ENCODE measurements at regions not wholly inside any gene's neighbourhood (a gene's known extent, or its start where the extent isn't known, plus 50 kb on each side); places are given as distances from the start of the nearest gene placed in this dataset.
"Not testable (repeated sequence)": the region's sequence is repeated elsewhere in the genome, so short reads cannot be mapped to it uniquely, and the experiment has no call there.

DNA sequence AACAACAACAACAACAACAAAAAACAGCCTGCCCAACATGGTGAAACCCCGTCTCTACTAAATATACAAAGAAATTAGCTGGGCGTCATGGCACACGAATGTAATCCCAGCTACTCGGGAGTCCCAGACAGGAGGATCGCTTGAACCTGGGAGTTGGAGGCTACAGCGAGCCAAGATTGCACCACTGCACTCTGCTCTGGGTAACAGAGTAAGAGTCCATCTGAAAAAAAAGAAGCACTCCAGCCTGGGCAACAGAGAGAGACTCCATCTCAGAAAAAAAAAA is 344.1 kb upstream of the PLGLB2 start:
- TF ChIP-seq, protein P1, sequence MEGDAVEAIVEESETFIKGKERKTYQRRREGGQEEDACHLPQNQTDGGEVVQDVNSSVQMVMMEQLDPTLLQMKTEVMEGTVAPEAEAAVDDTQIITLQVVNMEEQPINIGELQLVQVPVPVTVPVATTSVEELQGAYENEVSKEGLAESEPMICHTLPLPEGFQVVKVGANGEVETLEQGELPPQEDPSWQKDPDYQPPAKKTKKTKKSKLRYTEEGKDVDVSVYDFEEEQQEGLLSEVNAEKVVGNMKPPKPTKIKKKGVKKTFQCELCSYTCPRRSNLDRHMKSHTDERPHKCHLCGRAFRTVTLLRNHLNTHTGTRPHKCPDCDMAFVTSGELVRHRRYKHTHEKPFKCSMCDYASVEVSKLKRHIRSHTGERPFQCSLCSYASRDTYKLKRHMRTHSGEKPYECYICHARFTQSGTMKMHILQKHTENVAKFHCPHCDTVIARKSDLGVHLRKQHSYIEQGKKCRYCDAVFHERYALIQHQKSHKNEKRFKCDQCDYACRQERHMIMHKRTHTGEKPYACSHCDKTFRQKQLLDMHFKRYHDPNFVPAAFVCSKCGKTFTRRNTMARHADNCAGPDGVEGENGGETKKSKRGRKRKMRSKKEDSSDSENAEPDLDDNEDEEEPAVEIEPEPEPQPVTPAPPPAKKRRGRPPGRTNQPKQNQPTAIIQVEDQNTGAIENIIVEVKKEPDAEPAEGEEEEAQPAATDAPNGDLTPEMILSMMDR (IDR thresholded peaks at IDR 0.05; ENCODE audit: low read depth, low read length), result no peak
- no peak for DNase-seq (ENCODE audit: low read depth in 2 of 2)
- no peak overlapping the region for H3K4me3 ChIP-seq (replicated peaks in 1 of 2; ENCODE audit: low read depth in 2 of 2, low read length in 2 of 2)

DNA sequence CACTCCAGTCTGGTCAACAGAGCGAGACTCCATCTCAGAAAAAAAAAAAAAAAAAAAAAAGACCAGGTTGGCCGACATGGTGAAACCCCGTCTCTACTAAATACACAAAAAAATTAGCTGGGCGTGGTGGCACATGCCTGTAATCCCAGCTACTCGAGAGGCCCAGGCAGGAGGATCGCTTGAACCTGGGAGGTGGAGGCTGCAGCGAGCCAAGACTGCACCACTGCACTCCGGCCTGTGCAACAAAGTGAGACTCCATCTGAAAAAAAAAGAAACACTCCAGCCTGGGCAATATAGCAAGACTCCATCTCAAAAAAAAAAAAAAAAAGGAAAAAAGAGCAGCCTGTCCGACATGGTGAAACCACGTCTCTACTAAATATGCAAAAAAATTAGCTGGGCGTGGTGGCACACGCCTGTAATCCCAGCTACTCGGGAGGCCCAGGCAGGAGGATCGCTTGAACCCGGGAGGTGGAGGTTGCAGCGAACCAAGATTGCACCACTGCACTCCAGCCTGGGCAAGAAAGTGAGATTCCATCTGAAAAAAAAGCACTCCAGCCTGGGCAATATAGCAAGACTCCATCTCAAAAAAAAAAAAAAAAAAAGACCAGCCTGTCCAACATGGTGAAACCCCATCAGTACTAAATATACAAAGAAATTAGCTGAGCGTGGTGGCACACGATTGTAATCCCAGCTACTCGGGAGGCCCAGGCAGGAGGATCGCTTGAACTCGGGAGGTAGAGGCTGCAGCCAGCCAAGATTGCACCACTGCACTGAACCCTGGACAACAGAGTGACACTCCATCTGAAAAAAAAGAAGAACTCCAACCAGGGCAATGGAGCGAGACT is 343.3 kb upstream of the PLGLB2 start:
- DNase-seq (ENCODE audit: low read depth in 2 of 2); H3K4me3 ChIP-seq (replicated peaks in 1 of 2; ENCODE audit: low read depth in 2 of 2, low read length in 2 of 2): not testable (repeated sequence)

DNA sequence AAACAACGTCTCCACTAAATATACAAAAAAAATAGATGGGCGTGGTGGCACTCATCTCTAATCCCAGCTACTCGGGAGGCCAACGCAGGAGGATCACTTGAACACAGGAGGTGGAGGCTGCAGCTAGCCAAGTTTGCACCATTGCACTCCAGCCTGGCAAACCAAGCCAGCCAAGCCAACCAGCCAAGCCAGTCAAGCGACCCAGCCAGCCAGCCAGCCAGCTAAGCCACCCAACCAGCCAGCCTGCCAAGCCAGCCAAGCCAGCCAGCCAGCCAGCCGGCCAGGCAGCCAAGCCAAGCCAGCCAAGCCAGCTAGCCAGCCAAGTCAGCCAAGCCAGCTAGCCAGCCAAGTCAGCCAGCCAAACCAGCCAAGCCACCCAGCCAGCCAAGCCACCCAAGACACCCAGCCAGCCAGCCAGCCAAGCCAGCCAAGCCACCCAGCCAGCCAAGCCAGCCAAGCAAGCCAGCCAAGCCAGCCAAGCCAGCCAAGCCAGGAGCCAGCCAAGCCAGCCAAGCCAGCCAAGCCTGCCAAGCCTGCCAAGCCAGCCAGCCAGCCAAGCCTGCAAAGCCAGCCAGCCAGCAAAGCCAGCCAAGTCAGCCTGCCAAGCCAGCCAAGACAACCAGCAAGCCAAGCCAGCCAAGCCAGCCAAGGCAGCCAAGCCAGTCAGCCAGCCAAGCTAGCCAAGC is 342.2 kb upstream of the PLGLB2 start:
- H3K4me3 ChIP-seq (replicated peaks in 1 of 2; ENCODE audit: low read depth in 2 of 2, low read length in 2 of 2); DNase-seq (ENCODE audit: low read depth in 2 of 2): not testable (repeated sequence)

DNA sequence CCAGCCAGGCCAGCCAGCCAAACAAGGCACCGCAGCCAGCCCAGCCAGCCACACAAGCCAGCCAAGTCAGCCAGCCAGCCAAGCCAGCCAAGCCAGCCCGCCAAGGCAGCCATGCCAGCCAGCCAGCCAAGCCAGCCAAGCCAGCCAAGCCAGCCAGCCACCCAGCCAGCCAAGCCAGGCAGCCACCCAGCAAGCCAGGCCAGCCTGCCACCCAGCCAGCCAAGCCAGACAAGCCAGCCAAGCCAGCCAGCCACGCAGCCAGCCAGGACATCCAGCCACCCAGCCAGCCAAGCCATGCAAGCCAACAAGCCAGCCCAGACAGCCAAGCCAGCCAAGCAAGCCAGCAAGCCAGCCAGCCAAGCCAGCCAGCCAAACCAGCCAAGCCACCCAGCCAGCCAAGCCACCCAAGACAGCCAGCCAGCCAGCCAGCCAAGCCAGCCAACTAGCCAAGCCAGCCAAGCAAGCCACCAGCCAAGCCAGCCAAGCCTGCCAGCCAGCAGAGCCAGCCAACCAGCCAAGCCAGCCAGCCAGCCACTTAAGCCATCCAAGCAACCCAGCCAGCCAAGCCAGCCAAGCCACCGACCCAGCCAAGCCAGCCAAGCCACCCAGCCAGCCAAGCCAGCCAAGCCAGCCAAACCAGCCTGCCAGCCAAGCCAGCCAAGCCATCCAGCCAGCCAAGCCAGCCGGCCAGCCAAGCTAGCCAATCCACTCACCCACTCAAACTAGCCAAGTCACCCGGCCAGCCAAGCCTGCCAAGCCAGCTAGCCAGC is 341.3 kb upstream of the PLGLB2 start:
- H3K4me3 ChIP-seq (replicated peaks in 1 of 2; ENCODE audit: low read depth in 2 of 2, low read length in 2 of 2); DNase-seq (ENCODE audit: low read depth in 2 of 2): not testable (repeated sequence)

DNA sequence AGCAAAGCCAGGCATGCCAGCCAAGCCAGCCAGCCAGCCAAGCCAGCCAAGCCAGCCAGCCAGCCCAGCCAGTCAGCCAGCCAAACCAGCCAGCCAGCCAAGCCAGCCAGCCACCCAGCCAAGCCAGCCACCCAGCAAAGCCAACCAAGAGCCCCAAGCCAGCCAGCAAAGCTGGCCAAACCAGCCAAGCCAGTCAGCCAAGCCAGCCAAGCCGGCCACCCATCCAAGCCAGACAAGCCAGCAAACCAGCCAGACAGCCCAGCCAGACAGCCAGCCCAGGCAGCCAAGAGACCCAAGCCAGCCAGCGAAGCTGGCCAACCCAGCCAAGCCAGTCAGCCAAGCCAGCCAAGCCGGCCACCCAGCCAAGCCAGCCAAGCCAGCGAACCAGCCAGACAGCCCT is 338.3 kb upstream of the PLGLB2 start:
- DNase-seq (ENCODE audit: low read depth in 2 of 2); H3K4me3 ChIP-seq (replicated peaks in 1 of 2; ENCODE audit: low read depth in 2 of 2, low read length in 2 of 2): not testable (repeated sequence)

DNA sequence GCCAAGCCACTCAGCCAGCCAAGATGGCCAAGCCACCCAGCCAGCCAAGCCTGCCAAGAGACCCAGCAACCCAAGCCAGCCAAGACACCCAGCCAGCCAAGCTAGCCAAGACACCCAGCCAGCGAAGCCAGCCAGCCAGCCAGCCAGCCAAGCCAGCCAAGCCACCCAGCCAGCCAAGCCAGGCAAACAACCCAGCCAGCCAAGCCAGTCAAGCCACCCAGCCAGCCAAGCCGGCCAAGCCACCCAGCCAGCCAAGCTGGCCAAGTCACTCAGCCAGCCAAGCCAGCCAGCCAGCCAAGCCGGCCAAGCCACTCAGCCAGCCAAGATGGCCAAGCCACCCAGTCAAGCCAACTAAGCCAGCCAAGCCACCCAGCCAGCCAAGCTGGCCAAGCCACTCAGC is 337.5 kb upstream of the PLGLB2 start:
- not testable (repeated sequence) for DNase-seq (ENCODE audit: low read depth in 2 of 2)

DNA sequence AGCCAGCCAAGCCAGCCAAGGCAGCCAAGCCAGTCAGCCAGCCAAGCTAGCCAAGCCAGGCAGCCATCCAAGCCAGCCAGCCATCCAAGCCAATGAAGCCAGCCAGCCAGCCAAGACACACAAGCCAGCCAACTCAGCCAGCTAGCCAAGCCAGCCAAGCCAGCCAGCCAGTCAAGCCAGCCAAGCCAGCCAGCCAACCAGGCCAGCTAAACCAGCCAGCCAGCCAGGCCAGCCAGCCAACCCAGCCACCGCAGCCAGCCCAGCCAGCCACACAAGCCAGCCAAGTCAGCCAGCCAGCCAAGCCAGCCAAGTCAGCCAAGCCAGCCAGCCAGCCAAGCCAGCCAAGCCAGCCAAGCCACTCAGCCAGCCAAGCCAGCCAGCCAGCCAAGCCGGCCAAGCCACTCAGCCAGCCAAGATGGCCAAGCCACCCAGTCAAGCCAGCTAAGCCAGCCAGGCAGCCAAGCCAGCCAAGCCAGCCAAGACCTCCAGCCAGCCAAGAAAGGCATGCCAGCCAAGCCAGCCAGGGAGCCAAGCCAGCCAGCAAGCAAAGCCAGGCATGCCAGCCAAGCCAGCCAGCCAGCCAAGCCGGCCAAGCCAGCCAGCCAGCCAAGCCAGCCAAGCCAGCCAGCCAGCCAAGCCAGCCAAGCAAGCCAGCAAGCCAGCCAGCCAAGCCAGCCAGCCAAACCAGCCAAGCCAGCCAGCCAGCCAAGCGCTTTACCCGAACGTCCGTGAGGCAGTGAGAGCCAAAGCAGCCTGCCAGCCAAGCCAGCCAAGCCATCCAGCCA is 335.7 kb upstream of the PLGLB2 start:
- H3K4me3 ChIP-seq (replicated peaks in 1 of 2; ENCODE audit: low read depth in 2 of 2, low read length in 2 of 2); DNase-seq (ENCODE audit: low read depth in 2 of 2): not testable (repeated sequence)

More for the DNA sequence above, 337.5 kb upstream of the PLGLB2 start:
- H3K4me3 ChIP-seq (replicated peaks in 1 of 2; ENCODE audit: low read depth in 2 of 2, low read length in 2 of 2), result not testable (repeated sequence)

DNA sequence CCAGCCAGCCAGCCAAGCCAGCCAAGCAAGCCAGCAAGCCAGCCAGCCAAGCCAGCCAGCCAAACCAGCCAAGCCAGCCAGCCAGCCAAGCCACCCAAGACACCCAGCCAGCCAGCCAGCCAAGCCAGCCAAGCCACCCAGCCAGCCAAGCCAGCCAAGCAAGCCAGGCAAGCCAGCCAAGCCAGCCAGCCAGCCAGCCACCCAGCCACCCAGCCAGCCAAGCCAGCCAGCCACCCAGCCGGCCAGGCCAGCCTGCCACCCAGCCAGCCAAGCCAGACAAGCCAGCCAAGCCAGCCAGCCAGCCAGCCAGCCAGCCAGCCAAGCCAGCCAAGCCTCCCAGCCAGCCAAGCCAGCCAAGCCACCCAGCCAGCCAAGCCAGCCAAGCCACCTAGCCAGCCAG is 333.6 kb upstream of the PLGLB2 start:
- DNase-seq (ENCODE audit: low read depth in 2 of 2); H3K4me3 ChIP-seq (replicated peaks in 1 of 2; ENCODE audit: low read depth in 2 of 2, low read length in 2 of 2): not testable (repeated sequence)

DNA sequence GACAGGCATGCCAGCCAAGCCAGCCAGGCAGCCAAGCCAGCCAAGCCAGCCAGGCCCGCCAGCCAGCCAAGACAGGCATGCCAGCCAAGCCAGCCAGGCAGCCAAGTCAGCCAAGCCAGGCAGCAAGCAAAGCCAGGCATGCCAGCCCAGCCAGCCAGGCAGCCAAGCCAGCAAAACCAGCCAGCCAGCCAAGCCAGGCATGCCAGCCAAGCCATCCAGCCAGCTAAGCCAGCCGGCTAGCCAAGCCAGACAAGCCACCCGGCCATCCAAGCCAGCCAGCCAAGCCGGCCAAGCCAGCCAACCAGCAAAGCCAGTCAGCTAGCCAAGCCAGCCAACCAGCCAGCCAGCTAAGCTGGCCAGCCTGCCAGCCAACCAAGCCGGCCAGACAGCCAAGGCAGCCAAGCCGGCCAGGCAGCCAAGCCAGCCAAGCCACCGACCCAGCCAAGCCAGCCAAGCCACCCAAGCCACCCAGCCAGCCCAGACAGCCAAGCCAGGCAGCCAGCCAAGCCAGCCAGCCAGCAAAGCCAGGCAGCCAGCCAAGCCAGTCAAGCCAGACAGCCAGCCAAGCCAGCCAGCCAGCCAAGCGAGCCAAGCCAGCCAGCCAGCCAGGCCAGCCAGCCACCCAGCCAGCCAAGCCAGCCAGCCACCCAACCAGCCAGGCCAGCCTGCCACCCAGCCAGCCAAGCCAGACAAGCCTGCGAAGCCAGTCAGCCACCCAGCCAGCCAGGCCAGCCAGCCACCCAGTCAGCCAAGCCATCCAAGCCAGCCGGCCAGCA is 332.9 kb upstream of the PLGLB2 start:
- not testable (repeated sequence) for DNase-seq (ENCODE audit: low read depth in 2 of 2)

DNA sequence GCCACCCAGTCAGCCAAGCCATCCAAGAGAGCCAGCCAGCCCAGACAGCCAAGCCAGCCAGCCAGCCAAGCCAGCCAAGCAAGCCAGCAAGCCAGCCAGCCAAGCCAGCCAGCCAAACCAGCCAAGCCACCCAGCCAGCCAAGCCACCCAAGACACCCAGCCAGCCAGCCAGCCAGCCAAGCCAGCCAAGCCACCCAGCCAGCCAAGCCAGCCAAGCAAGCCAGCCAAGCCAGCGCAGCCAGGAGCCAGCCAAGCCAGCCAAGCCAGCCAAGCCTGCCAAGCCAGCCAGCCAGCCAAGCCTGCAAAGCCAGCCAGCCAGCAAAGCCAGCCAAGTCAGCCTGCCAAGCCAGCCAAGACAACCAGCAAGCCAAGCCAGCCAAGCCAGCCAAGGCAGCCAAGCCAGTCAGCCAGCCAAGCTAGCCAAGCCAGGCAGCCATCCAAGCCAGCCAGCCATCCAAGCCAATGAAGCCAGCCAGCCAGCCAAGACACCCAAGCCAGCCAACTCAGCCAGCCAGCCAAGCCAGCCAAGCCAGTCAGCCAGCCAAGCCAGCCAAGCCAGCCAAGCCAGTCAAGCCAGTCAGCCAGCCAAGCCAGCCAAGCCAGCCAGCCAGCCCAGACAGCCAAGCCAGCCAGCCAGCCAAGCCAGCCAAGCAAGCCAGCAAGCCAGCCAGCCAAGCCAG is 332.2 kb upstream of the PLGLB2 start:
- not testable (repeated sequence) for DNase-seq (ENCODE audit: low read depth in 2 of 2); H3K4me3 ChIP-seq (replicated peaks in 1 of 2; ENCODE audit: low read depth in 2 of 2, low read length in 2 of 2)

More for the DNA sequence above, 332.9 kb upstream of the PLGLB2 start:
- H3K4me3 ChIP-seq (replicated peaks in 1 of 2; ENCODE audit: low read depth in 2 of 2, low read length in 2 of 2), result not testable (repeated sequence)

DNA sequence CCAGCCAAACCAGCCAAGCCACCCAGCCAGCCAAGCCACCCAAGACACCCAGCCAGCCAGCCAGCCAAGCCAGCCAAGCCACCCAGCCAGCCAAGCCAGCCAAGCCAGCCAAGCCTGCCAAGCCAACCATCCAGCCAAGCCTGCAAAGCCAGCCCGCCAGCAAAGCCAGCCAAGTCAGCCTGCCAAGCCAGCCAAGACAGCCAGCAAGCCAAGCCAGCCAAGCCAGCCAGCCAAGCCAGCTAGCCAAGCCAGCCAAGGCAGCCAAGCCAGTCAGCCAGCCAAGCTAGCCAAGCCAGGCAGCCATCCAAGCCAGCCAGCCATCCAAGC is 331.7 kb upstream of the PLGLB2 start:
- H3K4me3 ChIP-seq (replicated peaks in 1 of 2; ENCODE audit: low read depth in 2 of 2, low read length in 2 of 2); DNase-seq (ENCODE audit: low read depth in 2 of 2): not testable (repeated sequence)

DNA sequence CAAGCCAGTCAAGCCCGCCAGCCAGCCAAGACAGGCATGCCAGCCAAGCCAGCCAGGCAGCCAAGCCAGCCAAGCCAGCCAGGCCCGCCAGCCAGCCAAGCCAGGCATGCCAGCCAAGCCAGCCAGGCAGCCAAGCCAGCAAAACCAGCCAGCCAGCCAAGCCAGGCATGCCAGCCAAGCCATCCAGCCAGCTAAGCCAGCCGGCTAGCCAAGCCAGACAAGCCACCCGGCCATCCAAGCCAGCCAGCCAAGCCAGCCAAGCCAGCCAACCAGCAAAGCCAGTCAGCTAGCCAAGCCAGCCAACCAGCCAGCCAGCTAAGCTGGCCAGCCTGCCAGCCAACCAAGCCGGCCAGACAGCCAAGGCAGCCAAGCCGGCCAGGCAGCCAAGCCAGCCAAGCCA is 330.7 kb upstream of the PLGLB2 start:
- not testable (repeated sequence) for H3K4me3 ChIP-seq (replicated peaks in 1 of 2; ENCODE audit: low read depth in 2 of 2, low read length in 2 of 2); DNase-seq (ENCODE audit: low read depth in 2 of 2)

DNA sequence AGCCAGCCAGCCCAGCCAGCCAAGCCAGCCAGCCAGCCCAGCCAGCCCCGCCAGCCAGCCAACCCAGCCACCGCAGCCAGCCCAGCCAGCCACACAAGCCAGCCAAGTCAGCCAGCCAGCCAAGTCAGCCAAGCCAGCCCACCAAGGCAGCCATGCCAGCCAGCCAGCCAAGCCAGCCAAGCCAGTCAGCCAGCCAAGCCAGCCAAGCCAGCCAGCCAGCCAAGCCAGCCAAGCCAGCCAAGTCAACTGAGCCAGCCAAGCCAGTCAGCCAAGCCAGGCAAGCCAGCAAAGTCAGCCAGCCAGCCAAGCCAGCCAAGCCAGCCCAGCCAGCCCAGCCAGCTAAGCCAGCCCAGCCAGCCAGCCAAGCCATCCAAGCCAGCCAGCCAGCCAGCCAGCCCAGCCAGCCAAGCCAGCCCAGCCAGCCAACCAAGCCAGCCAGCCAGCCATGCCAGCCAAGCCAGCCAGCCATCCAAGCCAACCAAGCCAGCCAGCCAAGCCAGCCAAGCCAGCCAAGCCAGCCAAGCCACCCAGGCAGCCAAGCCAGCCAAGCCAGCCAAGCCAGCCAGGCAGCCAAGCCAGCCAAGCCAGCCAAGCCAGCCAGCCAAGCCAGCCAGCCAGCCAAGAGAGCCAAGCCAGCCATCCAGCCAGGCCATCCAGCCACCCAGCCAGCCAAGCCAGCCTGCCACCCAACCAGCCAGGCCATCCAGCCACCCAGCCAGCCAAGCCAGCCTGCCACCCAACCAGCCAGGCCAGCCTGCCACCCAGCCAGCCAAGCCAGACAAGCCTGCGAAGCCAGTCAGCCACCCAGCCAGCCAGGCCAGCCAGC is 329.9 kb upstream of the PLGLB2 start:
- not testable (repeated sequence) for DNase-seq (ENCODE audit: low read depth in 2 of 2)

DNA sequence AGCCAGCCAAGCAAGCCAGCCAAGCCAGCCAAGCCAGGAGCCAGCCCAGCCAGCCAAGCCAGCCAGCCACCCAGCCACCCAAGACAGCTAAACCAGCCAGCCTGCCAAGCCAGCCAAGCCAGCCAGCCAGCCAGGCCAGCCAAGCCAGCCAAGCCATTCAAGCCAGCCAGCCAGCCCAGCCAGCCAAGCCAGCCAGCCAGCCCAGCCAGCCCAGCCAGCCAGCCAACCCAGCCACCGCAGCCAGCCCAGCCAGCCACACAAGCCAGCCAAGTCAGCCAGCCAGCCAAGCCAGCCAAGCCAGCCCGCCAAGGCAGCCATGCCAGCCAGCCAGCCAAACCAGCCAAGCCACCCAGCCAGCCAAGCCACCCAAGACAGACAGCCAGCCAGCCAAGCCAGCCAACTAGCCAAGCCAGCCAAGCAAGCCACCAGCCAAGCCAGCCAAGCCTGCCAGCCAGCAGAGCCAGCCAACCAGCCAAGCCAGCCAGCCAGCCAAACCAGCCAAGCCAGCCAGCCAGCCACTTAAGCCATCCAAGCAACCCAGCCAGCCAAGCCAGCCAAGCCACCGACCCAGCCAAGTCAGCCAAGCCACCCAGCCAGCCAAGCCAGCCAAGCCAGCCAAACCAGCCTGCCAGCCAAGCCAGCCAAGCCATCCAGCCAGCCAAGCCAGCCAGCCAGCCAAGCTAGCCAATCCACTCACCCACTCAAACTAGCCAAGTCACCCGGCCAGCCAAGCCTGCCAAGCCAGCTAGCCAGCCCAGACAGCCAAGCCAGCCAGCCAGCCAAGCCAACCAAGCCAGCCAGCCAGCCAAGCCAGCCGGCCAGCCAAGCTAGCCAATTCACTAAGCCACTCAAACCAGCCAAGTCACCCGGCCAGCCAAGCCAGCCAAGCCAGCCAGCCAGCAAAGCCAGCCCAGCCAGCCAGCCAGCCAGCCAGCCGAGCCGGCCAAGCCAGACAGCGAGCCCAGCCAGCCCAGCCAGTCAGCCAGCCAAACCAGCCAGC is 328.8 kb upstream of the PLGLB2 start:
- DNase-seq (ENCODE audit: low read depth in 2 of 2); H3K4me3 ChIP-seq (replicated peaks in 1 of 2; ENCODE audit: low read depth in 2 of 2, low read length in 2 of 2): not testable (repeated sequence)

More for the DNA sequence above, 329.9 kb upstream of the PLGLB2 start:
- H3K4me3 ChIP-seq (replicated peaks in 1 of 2; ENCODE audit: low read depth in 2 of 2, low read length in 2 of 2), result not testable (repeated sequence)
